Heart left ventricle (tissue), 16 donors: ENCODE measurements at regions not wholly inside any gene's neighbourhood (a gene's known extent, or its start where the extent isn't known, plus 50 kb on each side); places are given as distances from the start of the nearest gene placed in this dataset.
A peak's percentile ranks its signal among the peaks of the same experiment; 100 is the strongest.

ENCODE experiments used
- ATAC-seq, 4 donors: fragments of 200-7000 bp; cut with Tn5 transposase; one replicate each; pipeline ENCODE4 v1.9.1; 2020 to 2022; ENCODE audit warnings: moderate library complexity in 4 of 4, mild to moderate bottlenecking in 3 of 4, moderate number of reproducible peaks in 1 of 4
- DNase-seq, 5 donors: peaks; one replicate each; pipeline ENCODE4 v3.0.0-alpha.2; 2020
- H3K27ac ChIP-seq, 12 donors: fragments of 200-600 bp; sonication (generic) in 4 of 12; one replicate each; pipeline versions ENCODE4 v1.5.0 to v1.8.0; 2016 to 2022; ENCODE audit warnings: mild to moderate bottlenecking in 2 of 12
- H3K27me3 ChIP-seq, 9 donors: fragments of 200-600 bp; sonication (generic) in 2 of 9; one replicate each; pipeline versions ENCODE4 v1.5.1 to v1.8.0; 2016 to 2022; ENCODE audit warnings: mild to moderate bottlenecking in 3 of 9
- H3K36me3 ChIP-seq, 9 donors: fragments of 200-600 bp; sonication (generic) in 2 of 9; one replicate each; pipeline versions ENCODE4 v1.5.0 to v1.8.0; 2018 to 2022; ENCODE audit warnings: mild to moderate bottlenecking in 2 of 9
- H3K4me1 ChIP-seq, 12 donors: fragments of 200-600 bp; sonication (generic) in 4 of 12; one replicate each; pipeline versions ENCODE4 v1.5.0 to v1.8.0; 2016 to 2022; ENCODE audit warnings: mild to moderate bottlenecking in 3 of 12
- H3K4me3 ChIP-seq, 12 donors: fragments of 200-600 bp; sonication (generic) in 4 of 12; one replicate each; pipeline versions ENCODE4 v1.5.0 to v1.8.0; 2017 to 2022; ENCODE audit warnings: mild to moderate bottlenecking in 9 of 12, moderate library complexity in 4 of 12
- H3K9me3 ChIP-seq, 12 donors: fragments of 200-600 bp; sonication (generic) in 4 of 12; one replicate each; pipeline versions ENCODE4 v1.5.0 to v1.8.0; 2016 to 2022; ENCODE audit warnings: mild to moderate bottlenecking in 1 of 12
- POLR2A ChIP-seq, 2 donors: fragments of 450-650 bp; IDR thresholded peaks; one replicate each; pipeline ENCODE4 v1.6.1; 2017; ENCODE audit warnings: antibody characterized with exemption in 2 of 2, mild to moderate bottlenecking in 2 of 2, moderate library complexity in 2 of 2
- WGBS, 4 donors: extraction: QIAGEN DNeasy Blood & Tissue Kit in 2 of 4; methylation state at CpG; one replicate each; pipeline versions ENCODE4 v1.1.5 to v1.1.7; 2013 to 2018; 5-methylcytosine and 5-hydroxymethylcytosine counted together
- intact Hi-C, 10 donors: fragments of 100-400 bp; cut with DNase I; formaldehyde crosslinking; loops; one replicate each; pipeline versions ENCODE4 v1.11.1 to v1.14.2; 2022
- TF ChIP-seq, protein P1 (sequence below), 12 donors: fragments of 200-600 bp; sonication (generic) in 4 of 12; IDR thresholded peaks; one replicate each; pipeline versions ENCODE4 v1.5.0 to v1.8.0; 2018 to 2022; ENCODE audit warnings: antibody characterized with exemption in 12 of 12, mild to moderate bottlenecking in 5 of 12
- donor health status: ischemic (EF 13 %, LVEDD 7.1; RV severe dilation, severe dysfunction).
- donor health status: healthy with polysubstance abuse.
- donor health status: DM: no; HTN: yes; CAD: no.
- donor health status: DM: no; HTN: no; CAD: no.
- donor health status: ischemic (EF 25% LVEDD 6.9; RV normal size, moderate dysfunction).
- donor health status: ischemic (EF 25% LVEDD 5.7; RV mildly dilated, moderate dysfunction).
- donor health status: healthy.
- donor health status: DM: yes; HTN: yes; CAD: no.
- donor health status: ischemic (EF 35%, LVEDD 5.7; RV mildly dilated, moderate dysfunction).
- donor health status: nonischemic (EF 11% LVEDD 7.7; RV severe dilation, severe dysfunction).
- donor health status: DM: yes; HTN: yes; CAD: no.
- donor health status: PGD.
- donor health status: ischemic (EF 29% LVEDD 5.4; RV normal size, mild dysfunction).
- donor health status: nonischemic (EF 23%, LVEDD 6.1; RV moderate dilation, normal function).

- Histone ChIP-seq H3K27ac (peak overlapping the region in 6 of 12 donors; percentile 29 to 96 (median 60)), H3K36me3 (no peaks in the 10 kb centered on the region), H3K4me1 (peaks cover 0 to 70% (median 17%) of the 10 kb centered on the region in 12 donors), H3K27me3 (no peaks in the 10 kb centered on the region), H3K9me3 (no peaks in the 10 kb centered on the region), H3K4me3 (no peak overlapping the region)
- TF ChIP-seq, protein P1, sequence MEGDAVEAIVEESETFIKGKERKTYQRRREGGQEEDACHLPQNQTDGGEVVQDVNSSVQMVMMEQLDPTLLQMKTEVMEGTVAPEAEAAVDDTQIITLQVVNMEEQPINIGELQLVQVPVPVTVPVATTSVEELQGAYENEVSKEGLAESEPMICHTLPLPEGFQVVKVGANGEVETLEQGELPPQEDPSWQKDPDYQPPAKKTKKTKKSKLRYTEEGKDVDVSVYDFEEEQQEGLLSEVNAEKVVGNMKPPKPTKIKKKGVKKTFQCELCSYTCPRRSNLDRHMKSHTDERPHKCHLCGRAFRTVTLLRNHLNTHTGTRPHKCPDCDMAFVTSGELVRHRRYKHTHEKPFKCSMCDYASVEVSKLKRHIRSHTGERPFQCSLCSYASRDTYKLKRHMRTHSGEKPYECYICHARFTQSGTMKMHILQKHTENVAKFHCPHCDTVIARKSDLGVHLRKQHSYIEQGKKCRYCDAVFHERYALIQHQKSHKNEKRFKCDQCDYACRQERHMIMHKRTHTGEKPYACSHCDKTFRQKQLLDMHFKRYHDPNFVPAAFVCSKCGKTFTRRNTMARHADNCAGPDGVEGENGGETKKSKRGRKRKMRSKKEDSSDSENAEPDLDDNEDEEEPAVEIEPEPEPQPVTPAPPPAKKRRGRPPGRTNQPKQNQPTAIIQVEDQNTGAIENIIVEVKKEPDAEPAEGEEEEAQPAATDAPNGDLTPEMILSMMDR (IDR thresholded peaks at IDR 0.05) = no peak
- no peak for TF ChIP-seq POLR2A (IDR thresholded peaks at IDR 0.05)
- WGBS, 4 donors = 87 to 88% (median 87%) methylated on average over 12 of the region's 12 CpGs
- intact Hi-C loops = no loop called here
- peak; percentile 13 to 66 (median 40) for ATAC-seq
- DNase-seq = peak in 3 of 5 donors; percentile 40 to 64 (median 42)
These were observed 63.5 kb upstream of the KLF13 start for GRCh38 chr15:31262901-31263671.

GRCh38 chr15:31263751-31264558 is 62.7 kb upstream of the KLF13 start:
- peak; percentile 24 to 65 (median 58) for ATAC-seq
- intact Hi-C loops = no loop called here
- 52 to 61% (median 57%) methylated on average over 19 to 24 of the region's 24 CpGs for WGBS, 4 donors

GRCh38 chr15:31264559-31265089 is 62.0 kb upstream of the KLF13 start:
- H3K27ac ChIP-seq = peak overlapping the region in 8 of 12 donors; percentile 11 to 96 (median 44)
- H3K27me3 ChIP-seq = no peaks in the 10 kb centered on the region
- TF ChIP-seq, protein P1 (IDR thresholded peaks at IDR 0.05) = no peak
- TF ChIP-seq POLR2A (IDR thresholded peaks at IDR 0.05) = no peak
- peak overlapping the region in 1 of 12 donors; percentile 17 for H3K4me3 ChIP-seq
- H3K36me3 ChIP-seq = no peaks in the 10 kb centered on the region
- peak in 1 of 5 donors; percentile 2 for DNase-seq
- ATAC-seq = no peak
- 86 to 97% (median 94%) methylated on average over 6 of the region's 6 CpGs for WGBS, 4 donors
- intact Hi-C loops = loop anchor here in 1 of 10 donors (5.0 kb wide), 1 partner anchor 38 kb away; no protein-coding TSS in a partner anchor
- no peaks in the 10 kb centered on the region for H3K9me3 ChIP-seq
- H3K4me1 ChIP-seq = peaks cover 0 to 74% (median 17%) of the 10 kb centered on the region in 12 donors

More at GRCh38 chr15:31263751-31264558, 62.7 kb upstream of the KLF13 start:
- TF ChIP-seq POLR2A (IDR thresholded peaks at IDR 0.05) = no peak
- TF ChIP-seq, protein P1 (IDR thresholded peaks at IDR 0.05) = peak in 1 of 12 donors; percentile 3
- no peaks in the 10 kb centered on the region for H3K36me3 ChIP-seq
- H3K27me3 ChIP-seq = no peaks in the 10 kb centered on the region
- peak overlapping the region in 1 of 12 donors; percentile 17 for H3K4me3 ChIP-seq
- H3K9me3 ChIP-seq = no peaks in the 10 kb centered on the region
- peak overlapping the region in 9 of 12 donors; percentile 11 to 96 (median 46) for H3K27ac ChIP-seq
- DNase-seq = peak; percentile 62 to 91 (median 79)
- peaks cover 0 to 74% (median 17%) of the 10 kb centered on the region in 12 donors for H3K4me1 ChIP-seq
